WTC11 (cell line): ENCODE measurements at regions not wholly inside any gene's neighbourhood (a gene's known extent, or its start where the extent isn't known, plus 50 kb on each side); places are given as distances from the start of the nearest gene placed in this dataset.

Source experiments
- ATAC-seq: fragments of 200-7000 bp; cut with Tn5 transposase; 2 replicates; pipeline ENCODE4 v1.10.0; 2021; ENCODE audit warnings: mild to moderate bottlenecking, moderate library complexity
- CTCF ChIA-PET: fragments of 300-600 bp; sonication (Branson Sonifier 250); formaldehyde crosslinking; loops from one replicate; lab custom pipeline; 2021; ENCODE audit warnings: antibody characterized with exemption; lab: Charles Lee
- POLR2A ChIA-PET: fragments of 350-600 bp; sonication (Branson Sonifier 250); formaldehyde crosslinking; loops from one replicate; lab custom pipeline; 2021; ENCODE audit warnings: antibody characterized with exemption; lab: Charles Lee
- DNase-seq: peaks from one replicate; pipeline ENCODE4 v3.0.0; 2021; ENCODE audit warnings: low spot score
- H3K27ac Mint-ChIP-seq: 2 replicates; pipeline ENCODE4 v1.8.0; 2021; ENCODE audit warnings: mixed read lengths
- H3K27me3 Mint-ChIP-seq: 2 replicates; pipeline ENCODE4 v1.8.0; 2021; ENCODE audit warnings: low read depth, mild to moderate bottlenecking, moderate library complexity, mixed read lengths
- H3K36me3 Mint-ChIP-seq: 2 replicates; pipeline ENCODE4 v1.8.0; 2021; ENCODE audit warnings: mixed read lengths
- H3K4me1 Mint-ChIP-seq: 2 replicates; pipeline ENCODE4 v1.8.0; 2022; ENCODE audit warnings: mixed read lengths
- H3K4me3 Mint-ChIP-seq: 2 replicates; pipeline ENCODE4 v1.8.0; 2021; ENCODE audit warnings: mild to moderate bottlenecking, moderate library complexity, mixed read lengths
- H3K9me3 Mint-ChIP-seq: 2 replicates; pipeline ENCODE4 v1.8.0; 2021; ENCODE audit warnings: mixed read lengths
- AR ChIP-seq: fragments of 250-450 bp; sonication (Bioruptor Pico); IDR thresholded peaks from 2 replicates; pipeline ENCODE4 v1.9.0; 2021; ENCODE audit warnings: mild to moderate bottlenecking
- ATF1 ChIP-seq: sonication (generic); formaldehyde crosslinking; IDR thresholded peaks from 2 replicates; pipeline ENCODE4 v1.8.1; 2023; ENCODE audit warnings: mild to moderate bottlenecking, moderate library complexity, missing genetic modification reagents
- CDX4 ChIP-seq: fragments of 250-450 bp; sonication (Bioruptor Pico); IDR thresholded peaks from 2 replicates; pipeline ENCODE4 v1.9.0; 2021; ENCODE audit warnings: moderate library complexity, mild to moderate bottlenecking, inconsistent platforms, borderline replicate concordance
- CTCF ChIP-seq: fragments of 200-600 bp; IDR thresholded peaks from 2 replicates; pipeline ENCODE4 v1.8.0; 2022; ENCODE audit warnings: antibody characterized with exemption
- ESRRA ChIP-seq: sonication (generic); formaldehyde crosslinking; IDR thresholded peaks from 2 replicates; pipeline ENCODE4 v1.8.1; 2022; ENCODE audit warnings: mild to moderate bottlenecking, missing genetic modification reagents, borderline replicate concordance
- FOXP4 ChIP-seq: sonication (generic); formaldehyde crosslinking; IDR thresholded peaks from 2 replicates; pipeline ENCODE4 v1.8.0; 2022; ENCODE audit warnings: mild to moderate bottlenecking, missing genetic modification reagents
- HMGXB4 ChIP-seq: sonication (generic); formaldehyde crosslinking; IDR thresholded peaks from 2 replicates; pipeline ENCODE4 v1.8.1; 2023; ENCODE audit warnings: mild to moderate bottlenecking, moderate library complexity, missing genetic modification reagents
- JAZF1 ChIP-seq: fragments of 250-450 bp; sonication (Bioruptor Pico); IDR thresholded peaks from 2 replicates; pipeline ENCODE4 v1.9.0; 2021; ENCODE audit warnings: moderate library complexity, mild to moderate bottlenecking, inconsistent platforms
- MLX ChIP-seq: sonication (generic); formaldehyde crosslinking; IDR thresholded peaks from 2 replicates; pipeline ENCODE4 v1.8.1; 2023; ENCODE audit warnings: mild to moderate bottlenecking, missing genetic modification reagents, moderate library complexity
- MYBL2 ChIP-seq: sonication (generic); formaldehyde crosslinking; IDR thresholded peaks from 2 replicates; pipeline ENCODE4 v1.8.1; 2023; ENCODE audit warnings: mild to moderate bottlenecking, moderate library complexity, missing genetic modification reagents
- NFATC4 ChIP-seq: fragments of 250-450 bp; sonication (Bioruptor Pico); IDR thresholded peaks from 2 replicates; pipeline ENCODE4 v1.9.0; 2021; ENCODE audit warnings: mild to moderate bottlenecking
- NFYB ChIP-seq: sonication (generic); formaldehyde crosslinking; conservative IDR thresholded peaks from 2 replicates; pipeline ENCODE4 v1.8.0; 2022; ENCODE audit warnings: low read depth, missing genetic modification reagents
- OVOL2 ChIP-seq: fragments of 250-450 bp; sonication (Bioruptor Pico); IDR thresholded peaks from 2 replicates; pipeline ENCODE4 v1.9.0; 2021; ENCODE audit warnings: mild to moderate bottlenecking, borderline replicate concordance
- PRRX2 ChIP-seq: fragments of 250-450 bp; sonication (Bioruptor Pico); IDR thresholded peaks from 2 replicates; pipeline ENCODE4 v1.8.0; 2021; ENCODE audit warnings: mild to moderate bottlenecking
- SMAD3 ChIP-seq: sonication (generic); formaldehyde crosslinking; IDR thresholded peaks from 2 replicates; pipeline ENCODE4 v1.8.0; 2022; ENCODE audit warnings: missing genetic modification reagents, mild to moderate bottlenecking, borderline replicate concordance
- SMAD4 ChIP-seq: sonication (generic); formaldehyde crosslinking; IDR thresholded peaks from 2 replicates; pipeline ENCODE4 v1.8.0; 2022; ENCODE audit warnings: mild to moderate bottlenecking, missing genetic modification reagents
- TEAD4 ChIP-seq: sonication (generic); formaldehyde crosslinking; IDR thresholded peaks from 2 replicates; pipeline ENCODE4 v1.8.0; 2022; ENCODE audit warnings: mild to moderate bottlenecking, missing genetic modification reagents
- TP53 ChIP-seq: sonication (generic); formaldehyde crosslinking; IDR thresholded peaks from 2 replicates; pipeline ENCODE4 v1.8.1; 2023; ENCODE audit warnings: mild to moderate bottlenecking, missing genetic modification reagents
- USF1 ChIP-seq: sonication (generic); formaldehyde crosslinking; IDR thresholded peaks from 2 replicates; pipeline ENCODE4 v1.8.0; 2022; ENCODE audit warnings: mild to moderate bottlenecking, missing genetic modification reagents
- ZNF425 ChIP-seq: fragments of 250-450 bp; sonication (Bioruptor Pico); conservative IDR thresholded peaks from 2 replicates; pipeline ENCODE4 v1.9.0; 2021; ENCODE audit warnings: mild to moderate bottlenecking

GRCh38 chr5:56606192-56606591 is 209.2 kb upstream of the MAP3K1 start:
- DNase-seq (no peak), ATAC-seq (no peak)
- CTCF ChIA-PET = no interaction called here
- H3K27ac Mint-ChIP-seq = no peak overlapping the region
- POLR2A ChIA-PET = interaction anchor here (0.7 kb wide), 1 partner anchor 259 kb away, joined by 4 read pairs; no protein-coding TSS in a partner anchor
- H3K36me3 Mint-ChIP-seq = peaks cover 8% of the 10 kb centered on the region
- H3K9me3 Mint-ChIP-seq = peaks cover 10% of the 10 kb centered on the region
- H3K4me1 Mint-ChIP-seq = peaks cover 32% of the 10 kb centered on the region
- H3K27me3 Mint-ChIP-seq = peaks cover 5% of the 10 kb centered on the region; the same call in 1 of the 2 replicates
- TF ChIP-seq OVOL2 (CRISPR knock-in tag) = no peak
- no peak for TF ChIP-seq SMAD4 (CRISPR knock-in tag)
- no peak for TF ChIP-seq MLX
- no peak for TF ChIP-seq FOXP4
- no peak for TF ChIP-seq CTCF
- no peak for TF ChIP-seq SMAD3 (CRISPR knock-in tag)
- TF ChIP-seq ATF1 (CRISPR knock-in tag) = no peak
- no peak for TF ChIP-seq JAZF1 (CRISPR knock-in tag)
- no peak for TF ChIP-seq TEAD4 (CRISPR knock-in tag)
- TF ChIP-seq PRRX2 (CRISPR knock-in tag) = no peak
- TF ChIP-seq HMGXB4 (CRISPR knock-in tag) = no peak
- no peak for TF ChIP-seq NFATC4 (CRISPR knock-in tag)
- TF ChIP-seq AR (CRISPR knock-in tag) = no peak
- TF ChIP-seq CDX4 (CRISPR knock-in tag) = no peak
- TF ChIP-seq, all 79 proteins: peak for 0
- no peak overlapping the region for H3K4me3 Mint-ChIP-seq

- ChIA-PET POLR2A (interaction anchor here (0.7 kb wide), 1 partner anchor 260 kb away, joined by 4 read pairs; no protein-coding TSS in a partner anchor), CTCF (no interaction called here)
- no peaks in the 10 kb centered on the region; the same call in 1 of the 2 replicates for H3K36me3 Mint-ChIP-seq
- no peak for TF ChIP-seq ZNF425 (CRISPR knock-in tag)
- TF ChIP-seq USF1 = no peak
- no peak for TF ChIP-seq ATF1 (CRISPR knock-in tag)
- TF ChIP-seq NFYB (CRISPR knock-in tag) = no peak
- no peak for TF ChIP-seq MYBL2 (CRISPR knock-in tag)
- no peak for TF ChIP-seq ESRRA
- TF ChIP-seq TP53 (CRISPR knock-in tag) = no peak
- peaks cover 5% of the 10 kb centered on the region; the same call in 1 of the 2 replicates for H3K27me3 Mint-ChIP-seq
- peaks cover under 1% of the 10 kb centered on the region; the same call in 1 of the 2 replicates for H3K9me3 Mint-ChIP-seq
- no peak overlapping the region for H3K4me3 Mint-ChIP-seq
- DNase-seq (no peak), ATAC-seq (no peak)
- H3K4me1 Mint-ChIP-seq = peaks cover 32% of the 10 kb centered on the region
- H3K27ac Mint-ChIP-seq = no peak overlapping the region
Measured at GRCh38 chr5:56605231-56605630, 210.1 kb upstream of the MAP3K1 start.
